ENCODE measurements at regions not wholly inside any gene's neighbourhood (a gene's known extent, or its start where the extent isn't known, plus 50 kb on each side); places are given as distances from the start of the nearest gene placed in this dataset.

- TF ChIP-seq CTCF (IDR thresholded peaks at IDR 0.05) = no peak
- TF ChIP-seq POLR2A (IDR thresholded peaks at IDR 0.05) = no peak
These were observed 369.5 kb downstream of the TMEM167A start for GRCh38 chr5:82707741-82708140.

Measured in tibial nerve (tissue), 3 donors.